Glutamatergic neuron (in vitro differentiated cells): ENCODE measurements at regions not wholly inside any gene's neighbourhood (a gene's known extent, or its start where the extent isn't known, plus 50 kb on each side); places are given as distances from the start of the nearest gene placed in this dataset.

Experiments
- DNase-seq: peaks from one replicate; pipeline ENCODE4 v3.0.0; 2022
- H3K27ac Mint-ChIP-seq: one replicate; pipeline ENCODE4 v1.8.0; 2020; ENCODE audit warnings: mild to moderate bottlenecking, mixed read lengths, inconsistent platforms; ENCODE audit not compliant: unreplicated experiment
- H3K27me3 Mint-ChIP-seq: one replicate; pipeline ENCODE4 v1.8.0; 2020; ENCODE audit warnings: mild to moderate bottlenecking, moderate library complexity, mixed read lengths, inconsistent platforms; ENCODE audit not compliant: unreplicated experiment
- H3K36me3 Mint-ChIP-seq: one replicate; pipeline ENCODE4 v1.8.0; 2020; ENCODE audit warnings: mild to moderate bottlenecking, mixed read lengths, inconsistent platforms; ENCODE audit not compliant: unreplicated experiment
- H3K4me1 Mint-ChIP-seq: one replicate; pipeline ENCODE4 v1.8.0; 2020; ENCODE audit warnings: mild to moderate bottlenecking, low read depth, mixed read lengths, inconsistent platforms; ENCODE audit not compliant: unreplicated experiment
- H3K4me3 Mint-ChIP-seq: one replicate; pipeline ENCODE4 v1.8.0; 2020; ENCODE audit warnings: mild to moderate bottlenecking, mixed read lengths, inconsistent platforms; ENCODE audit not compliant: unreplicated experiment
- H3K9me3 Mint-ChIP-seq: one replicate; pipeline ENCODE4 v1.8.0; 2020; ENCODE audit warnings: mild to moderate bottlenecking, moderate library complexity, mixed read lengths, inconsistent platforms; ENCODE audit not compliant: unreplicated experiment
- CTCF ChIP-seq: fragments of 200-600 bp; sonication (generic); IDR thresholded peaks from one replicate; pipeline ENCODE4 v1.5.0; 2021; ENCODE audit not compliant: partially characterized antibody, unreplicated experiment

GRCh38 chr2:157936406-157936805 lies 60.3 kb upstream of the ACVR1 start:
- no peak for TF ChIP-seq CTCF
- no peak for DNase-seq
- H3K4me1 Mint-ChIP-seq, result no peaks in the 10 kb centered on the region
- H3K27me3 Mint-ChIP-seq, result no peaks in the 10 kb centered on the region
- H3K27ac Mint-ChIP-seq, result no peak overlapping the region
- no peaks in the 10 kb centered on the region for H3K36me3 Mint-ChIP-seq
- no peaks in the 10 kb centered on the region for H3K9me3 Mint-ChIP-seq
- no peak overlapping the region for H3K4me3 Mint-ChIP-seq

- no peak for TF ChIP-seq CTCF
- Mint-ChIP-seq H3K4me3 (no peak overlapping the region), H3K27me3 (no peaks in the 10 kb centered on the region), H3K36me3 (no peaks in the 10 kb centered on the region), H3K9me3 (no peaks in the 10 kb centered on the region), H3K4me1 (no peaks in the 10 kb centered on the region), H3K27ac (no peak overlapping the region)
- DNase-seq, result no peak
These were observed 59.3 kb upstream of the ACVR1 start for GRCh38 chr2:157935378-157935906.

- Mint-ChIP-seq H3K9me3 (no peaks in the 10 kb centered on the region), H3K4me1 (no peaks in the 10 kb centered on the region), H3K27ac (no peak overlapping the region), H3K4me3 (no peak overlapping the region), H3K36me3 (no peaks in the 10 kb centered on the region), H3K27me3 (peaks cover 1% of the 10 kb centered on the region)
- no peak for DNase-seq
- TF ChIP-seq CTCF, result no peak
These were observed 58.7 kb upstream of the ACVR1 start for GRCh38 chr2:157934684-157935377.

GRCh38 chr2:157933160-157933920 lies 57.2 kb upstream of the ACVR1 start:
- no peak for TF ChIP-seq CTCF
- Mint-ChIP-seq H3K27me3 (peaks cover 1% of the 10 kb centered on the region), H3K9me3 (no peaks in the 10 kb centered on the region), H3K36me3 (no peaks in the 10 kb centered on the region), H3K4me1 (no peaks in the 10 kb centered on the region), H3K27ac (no peak overlapping the region), H3K4me3 (no peak overlapping the region)
- DNase-seq, result no peak
